G401 (cell line): ENCODE measurements at regions not wholly inside any gene's neighbourhood (a gene's known extent, or its start where the extent isn't known, plus 50 kb on each side); places are given as distances from the start of the nearest gene placed in this dataset.
A peak's percentile ranks its signal among the peaks of the same experiment; 100 is the strongest.
"Not testable (repeated sequence)": the region's sequence is repeated elsewhere in the genome, so short reads cannot be mapped to it uniquely, and the experiment has no call there.

ENCODE experiments used
- DNase-seq: peaks from one replicate; pipeline ENCODE4 v3.0.0-alpha.2; 2015; ENCODE audit warnings: low spot score
- in situ Hi-C: cut with HindIII; loops from 2 replicates; pipeline ENCODE4 v1.10.0; 2016; ENCODE audit warnings: low sequenced_read_pairs, mixed read lengths

DNA sequence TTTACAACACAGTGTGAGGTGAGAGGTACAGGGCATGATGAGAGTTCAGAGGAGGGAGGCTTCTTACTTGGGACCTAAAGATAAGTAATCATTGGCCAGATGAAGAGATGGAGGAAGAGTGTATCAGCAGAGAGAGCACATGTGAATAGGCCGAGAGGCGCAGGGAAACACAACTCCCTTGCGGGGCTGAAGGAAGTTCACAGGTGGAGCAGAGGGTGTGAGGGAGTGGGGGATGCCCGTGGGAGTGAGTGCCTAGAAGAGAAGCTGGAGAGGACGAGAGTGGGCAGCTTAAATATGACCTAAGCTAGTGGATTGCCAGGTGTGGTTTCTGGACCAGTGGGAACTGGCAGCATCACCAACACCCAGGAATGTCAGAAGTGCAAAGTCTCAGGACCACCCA, 98.2 kb upstream of the TBC1D5 start:
- no peak for DNase-seq
- in situ Hi-C loops: no loop called here

DNA sequence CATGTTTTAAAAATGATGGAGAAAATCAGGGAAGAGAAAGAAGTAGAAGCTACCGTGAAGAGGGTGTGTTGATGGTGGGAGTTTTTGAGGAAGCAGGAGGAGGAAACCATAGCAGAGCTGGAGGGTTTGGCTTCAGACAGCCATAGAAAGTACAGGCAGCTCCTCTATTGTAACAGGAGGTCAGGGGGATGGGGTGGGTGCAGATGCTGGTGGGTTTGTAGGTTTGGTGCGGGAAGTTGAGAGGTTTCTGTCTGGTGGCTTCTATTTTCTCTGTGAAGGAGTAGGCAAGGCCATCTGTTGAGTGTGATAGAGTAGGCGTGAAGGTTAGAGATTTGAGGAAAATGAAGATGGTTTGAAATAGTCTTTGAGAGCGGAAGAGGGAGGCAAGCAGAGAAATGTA, 97.7 kb upstream of the TBC1D5 start:
- DNase-seq: no peak
- in situ Hi-C loops: no loop called here

DNA sequence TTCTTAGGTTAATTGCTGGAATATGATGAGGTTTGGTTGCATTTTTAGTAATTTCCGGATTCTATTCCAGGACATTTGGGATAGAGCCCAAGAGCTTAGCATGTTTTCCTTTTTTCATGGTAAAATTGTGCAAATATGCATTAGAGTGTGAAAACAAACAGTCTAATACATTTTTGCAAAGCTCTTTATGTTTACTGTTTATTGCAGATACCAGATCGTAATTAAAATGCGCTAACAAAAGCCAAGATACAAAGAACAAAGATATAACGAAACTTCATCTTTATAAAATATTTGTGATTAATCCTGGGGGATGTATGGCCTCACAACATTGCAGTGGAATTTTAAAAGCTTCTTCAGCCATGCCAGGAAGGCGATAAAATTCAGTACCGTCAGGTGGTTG, 94.5 kb upstream of the TBC1D5 start:
- DNase-seq: no peak
- in situ Hi-C loops: no loop called here

DNA sequence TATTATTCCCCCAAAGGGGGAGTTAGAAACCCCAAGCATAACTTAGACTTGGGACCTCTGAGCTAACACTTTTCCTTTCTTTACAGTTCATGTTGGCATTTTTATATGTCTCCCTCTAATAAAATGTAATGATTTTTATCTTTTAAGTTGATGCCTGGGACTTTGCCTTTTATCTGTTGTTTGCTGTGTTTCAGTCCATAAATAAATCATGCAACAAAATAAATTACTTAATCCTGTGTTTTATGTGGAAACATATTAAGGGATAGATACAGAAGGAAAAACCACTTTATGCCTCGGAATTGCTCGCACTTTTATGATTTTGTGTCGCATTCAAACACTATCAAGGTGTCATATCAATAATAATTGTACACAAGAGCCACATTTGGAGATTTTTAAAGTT, 93.7 kb upstream of the TBC1D5 start:
- DNase-seq: no peak
- in situ Hi-C loops: no loop called here

DNA sequence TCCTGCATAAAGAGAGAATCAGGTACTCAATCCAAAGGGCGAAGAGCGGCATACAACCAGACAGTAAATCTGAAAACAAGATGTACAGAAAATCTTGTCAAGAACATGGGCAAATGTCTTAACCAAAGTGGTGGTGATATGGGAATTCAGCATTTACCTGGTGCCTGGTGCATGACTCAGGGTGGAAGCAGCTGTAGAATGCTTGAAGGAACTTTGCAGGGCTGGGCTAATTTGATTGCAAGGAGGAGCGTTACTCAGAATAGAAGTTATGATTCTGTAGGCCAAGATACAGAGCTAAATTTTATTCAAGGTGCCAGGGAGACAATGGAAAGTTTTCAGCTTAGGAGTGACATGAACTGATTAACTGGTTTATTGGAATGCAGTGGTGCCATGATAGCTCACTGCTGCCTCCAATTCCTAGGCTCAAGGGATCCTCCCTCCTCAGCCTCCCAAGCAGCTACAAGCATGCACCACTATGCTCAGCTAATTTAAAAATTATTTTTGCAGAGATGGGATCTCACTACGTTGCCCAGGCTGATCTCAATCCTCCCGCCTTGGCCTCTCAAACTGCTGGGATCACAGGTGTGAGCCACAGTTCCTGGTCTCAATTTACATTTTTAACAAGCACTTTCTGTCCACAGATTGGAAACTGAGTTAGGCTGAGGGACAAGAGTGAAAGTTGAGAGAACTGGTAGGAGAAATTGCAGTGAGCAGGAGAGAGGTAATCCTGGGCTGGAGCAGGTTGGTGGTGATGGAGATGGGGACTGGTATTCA, 91.5 kb upstream of the TBC1D5 start:
- DNase-seq: no peak
- in situ Hi-C loops: no loop called here

DNA sequence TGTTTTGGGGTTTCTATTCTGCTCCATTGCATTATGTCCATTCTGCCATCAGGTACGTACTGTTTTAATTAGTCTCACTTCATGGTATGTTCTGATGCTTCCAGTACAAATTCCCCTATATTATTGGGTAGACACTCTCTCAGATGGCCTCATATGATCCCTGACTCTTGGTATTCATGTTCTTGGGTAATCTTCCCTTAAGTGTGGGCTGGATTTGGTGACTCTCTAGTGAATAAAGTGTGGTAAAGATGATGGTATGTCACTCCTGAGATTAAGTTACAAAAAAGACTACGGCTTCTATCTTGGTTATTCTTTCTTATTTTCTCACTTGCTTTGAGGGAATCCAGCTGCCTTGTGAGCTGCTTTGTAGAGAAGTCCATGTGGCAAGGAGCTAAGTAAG, 89.6 kb upstream of the TBC1D5 start:
- in situ Hi-C loops: no loop called here
- DNase-seq: no peak

DNA sequence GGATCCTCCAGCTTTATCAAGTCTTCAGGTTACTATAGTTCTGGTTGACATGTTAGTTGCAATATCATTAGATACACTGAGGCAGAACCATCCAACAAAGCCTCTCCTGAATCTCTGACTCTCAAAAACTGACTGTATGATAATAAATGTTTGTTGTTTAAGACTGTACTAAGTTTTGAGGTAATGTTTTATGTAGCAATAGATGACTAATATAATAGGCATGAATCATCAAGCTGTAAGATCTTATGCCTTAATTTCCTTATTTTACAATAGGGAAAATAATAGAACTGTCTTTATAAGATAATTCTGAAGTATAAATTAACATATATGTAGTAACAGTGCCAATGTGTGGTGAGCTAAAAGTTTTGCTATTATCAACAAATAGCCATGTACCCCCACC, 88.9 kb upstream of the TBC1D5 start:
- DNase-seq: no peak
- in situ Hi-C loops: no loop called here

DNA sequence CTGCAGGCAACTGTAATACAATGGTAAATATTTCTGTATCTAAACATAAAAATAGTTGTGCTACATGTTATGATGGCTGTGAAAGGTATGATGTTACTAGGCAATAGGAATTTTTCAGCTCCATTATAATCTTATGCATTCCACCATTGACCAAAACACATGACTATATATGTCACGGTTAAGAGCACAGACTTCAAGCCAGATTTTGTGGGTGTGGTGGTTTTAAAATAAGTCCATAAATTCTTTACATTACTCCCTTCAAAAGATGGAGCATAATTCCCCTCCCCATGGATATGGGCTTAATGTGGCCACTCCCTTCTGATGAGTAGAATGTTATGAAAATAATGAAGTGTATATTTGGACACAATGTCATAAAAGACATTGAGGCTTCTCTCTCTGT, 88.4 kb upstream of the TBC1D5 start:
- DNase-seq: no peak
- in situ Hi-C loops: no loop called here

DNA sequence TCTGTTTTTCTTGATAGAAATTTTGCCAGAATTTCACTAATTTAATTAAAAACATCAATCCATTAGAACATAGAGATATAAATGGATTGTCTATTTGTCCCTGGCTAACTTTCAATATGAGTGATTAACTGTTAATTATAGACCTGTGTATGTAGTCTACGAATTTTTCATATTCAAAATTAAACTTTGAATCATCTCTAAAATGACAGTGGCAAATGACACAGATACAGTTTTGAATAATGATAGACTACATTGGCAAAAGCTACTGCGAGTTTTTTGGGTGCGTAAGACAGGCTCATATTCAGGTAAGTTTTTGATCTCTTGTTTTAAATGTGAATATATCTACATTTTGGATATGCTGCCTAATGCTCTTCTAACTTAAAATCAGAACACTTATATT, 86.0 kb upstream of the TBC1D5 start:
- DNase-seq: no peak
- in situ Hi-C loops: no loop called here

DNA sequence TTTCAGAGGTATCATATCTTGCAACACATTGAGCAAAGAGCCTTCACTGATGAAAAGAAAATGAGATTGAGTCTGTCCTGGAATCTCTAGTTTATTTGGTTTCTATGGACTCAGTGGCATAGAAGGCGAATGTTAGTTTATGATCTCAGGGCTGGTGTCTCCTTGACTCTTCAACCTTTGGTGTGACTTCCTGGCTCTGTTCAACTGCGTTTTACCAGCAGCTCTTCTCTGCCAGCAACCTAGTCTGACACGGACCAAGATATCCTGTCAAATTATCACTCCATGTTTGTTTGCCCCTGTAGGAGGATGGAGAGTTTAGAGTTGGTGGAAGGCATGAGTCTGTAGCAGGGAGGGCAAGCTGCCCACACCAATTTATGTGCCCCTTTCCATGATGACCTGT, 82.9 kb upstream of the TBC1D5 start:
- no peak for DNase-seq
- in situ Hi-C loops: no loop called here

DNA sequence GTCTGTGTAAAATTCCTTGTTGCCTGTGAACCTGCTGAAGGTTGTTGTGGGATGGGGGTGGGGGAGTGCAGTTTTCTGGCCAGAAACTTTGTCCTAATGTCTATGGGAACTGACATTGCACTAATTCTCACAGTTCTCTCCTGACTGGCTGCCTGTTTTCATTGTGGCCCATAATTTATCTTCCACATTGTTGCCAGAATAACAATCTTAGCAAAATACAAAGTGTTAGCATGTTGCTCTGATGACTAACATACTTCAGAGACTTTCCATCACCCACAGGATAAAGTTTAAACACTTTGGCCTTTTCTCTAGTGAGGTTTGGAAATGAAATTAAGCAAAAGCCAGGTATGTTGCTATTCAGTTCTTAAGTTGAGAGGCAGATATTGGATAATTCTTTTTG, 81.4 kb upstream of the TBC1D5 start:
- DNase-seq: no peak
- in situ Hi-C loops: no loop called here

DNA sequence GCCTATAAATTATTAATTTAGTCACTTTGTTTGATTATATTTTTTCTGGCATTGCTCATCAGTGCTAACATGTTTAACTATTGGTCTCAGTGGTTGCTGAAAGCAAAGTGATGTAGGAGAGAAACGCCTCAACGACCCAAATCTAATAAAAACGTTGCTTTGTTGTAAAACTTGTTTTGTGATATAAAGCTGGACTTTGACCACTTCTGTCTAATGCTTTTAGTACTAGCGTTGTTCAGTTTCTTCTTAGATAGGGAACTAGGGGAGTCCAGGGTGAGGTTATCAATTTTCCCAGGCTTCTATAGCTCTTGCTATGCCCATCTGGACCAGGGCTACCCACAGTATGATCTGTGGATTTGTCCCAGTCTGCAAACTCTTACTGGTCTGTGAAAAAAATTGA, 80.6 kb upstream of the TBC1D5 start:
- no peak for DNase-seq
- in situ Hi-C loops: no loop called here

DNA sequence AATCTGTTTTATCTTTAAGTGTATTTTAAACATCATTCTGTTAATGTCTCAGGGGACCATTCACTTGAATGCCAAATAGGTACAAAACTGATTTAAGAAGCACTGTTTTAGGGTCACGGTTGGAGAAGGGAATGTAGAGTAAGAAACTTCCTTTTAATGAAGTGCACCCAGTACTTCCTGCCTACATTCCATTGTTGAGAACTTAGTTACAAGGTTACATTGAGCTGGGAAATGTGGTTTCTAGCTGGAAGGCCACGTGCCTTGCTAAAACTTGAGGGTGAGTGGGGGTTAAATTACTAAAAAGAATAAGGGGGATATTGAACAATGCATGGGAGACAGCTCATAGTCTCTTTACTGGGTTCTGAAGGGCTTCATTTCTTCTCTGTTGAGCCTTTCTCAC, 78.3 kb upstream of the TBC1D5 start:
- no peak for DNase-seq
- in situ Hi-C loops: no loop called here

DNA sequence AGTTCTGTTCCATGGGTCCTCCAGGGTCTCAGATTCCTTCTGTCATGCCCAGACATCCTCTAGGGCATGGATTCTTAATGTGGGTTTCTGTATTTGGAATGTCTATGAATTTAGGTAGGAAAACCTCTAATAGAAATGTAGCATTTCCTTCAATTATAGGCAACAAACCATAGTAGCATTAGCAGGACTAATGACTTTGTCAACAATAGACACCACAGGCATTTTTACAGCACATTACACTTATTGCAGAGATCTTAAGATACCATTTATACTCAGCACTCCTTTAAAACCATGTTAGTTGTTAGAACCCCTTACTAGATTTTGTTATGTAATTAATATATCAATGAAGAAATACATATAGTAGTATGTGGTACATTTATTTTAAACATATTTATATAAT, 77.8 kb upstream of the TBC1D5 start:
- no peak for DNase-seq
- in situ Hi-C loops: no loop called here

DNA sequence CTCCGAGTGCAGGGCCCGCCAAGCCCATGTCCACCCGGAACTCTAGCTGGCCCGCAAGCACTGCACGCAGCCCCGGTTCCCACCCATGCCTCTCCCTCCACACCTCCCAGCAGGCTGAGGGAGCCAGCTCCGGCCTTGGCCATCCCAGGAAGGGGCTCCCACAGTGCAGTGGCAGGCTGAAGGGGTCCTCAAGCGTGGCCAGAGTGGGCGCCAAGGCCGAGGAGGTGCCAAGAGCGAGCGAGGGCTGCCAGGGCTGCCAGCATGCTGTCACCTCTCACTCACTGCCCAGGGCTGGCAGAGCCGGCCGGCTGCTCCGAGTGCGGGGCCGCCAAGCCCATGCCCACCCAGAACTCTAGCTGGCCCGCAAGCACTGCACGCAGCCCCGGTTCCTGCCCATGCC, 75.5 kb upstream of the TBC1D5 start:
- DNase-seq, in situ Hi-C loops: not testable (repeated sequence)

DNA sequence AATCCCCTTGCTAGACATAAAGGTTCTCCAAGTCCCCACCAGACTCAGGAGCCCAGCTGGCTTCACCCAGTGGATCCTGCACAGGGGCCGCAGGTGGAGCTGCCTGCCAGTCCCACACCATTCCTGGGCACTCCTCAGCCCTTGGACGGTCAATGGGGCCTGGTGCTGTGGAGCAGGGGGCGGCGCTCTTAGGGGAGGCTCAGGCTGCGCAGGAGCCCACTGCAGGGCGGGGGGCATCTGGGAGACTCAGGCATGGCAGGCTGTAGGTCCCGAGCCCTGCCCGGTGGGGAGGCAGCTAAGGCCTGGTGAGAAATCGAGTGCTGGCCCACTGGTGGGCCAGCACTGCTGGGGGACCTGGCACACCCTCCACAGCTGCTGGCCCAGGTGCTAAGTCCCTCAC, 75.1 kb upstream of the TBC1D5 start:
- no peak for DNase-seq
- in situ Hi-C loops: no loop called here

DNA sequence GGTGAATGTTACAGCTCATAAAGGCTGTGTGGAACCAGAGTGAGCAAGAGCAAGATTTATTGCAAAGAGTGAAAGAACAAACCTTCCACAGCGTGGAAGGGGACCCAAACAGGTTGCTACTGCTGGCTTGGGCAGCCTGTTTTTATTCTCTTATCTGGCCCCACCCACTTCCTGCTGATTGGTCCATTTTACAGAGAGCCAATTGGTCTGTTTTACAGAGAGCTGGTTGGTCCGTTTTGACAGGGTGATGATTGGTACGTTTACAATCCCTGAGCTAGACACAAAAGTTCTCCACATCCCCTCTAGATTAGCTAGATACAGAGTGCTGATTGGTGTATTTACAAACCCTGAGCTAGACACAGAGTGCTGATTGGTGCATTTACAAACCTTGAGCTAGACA, 74.4 kb upstream of the TBC1D5 start:
- DNase-seq, in situ Hi-C loops: not testable (repeated sequence)

DNA sequence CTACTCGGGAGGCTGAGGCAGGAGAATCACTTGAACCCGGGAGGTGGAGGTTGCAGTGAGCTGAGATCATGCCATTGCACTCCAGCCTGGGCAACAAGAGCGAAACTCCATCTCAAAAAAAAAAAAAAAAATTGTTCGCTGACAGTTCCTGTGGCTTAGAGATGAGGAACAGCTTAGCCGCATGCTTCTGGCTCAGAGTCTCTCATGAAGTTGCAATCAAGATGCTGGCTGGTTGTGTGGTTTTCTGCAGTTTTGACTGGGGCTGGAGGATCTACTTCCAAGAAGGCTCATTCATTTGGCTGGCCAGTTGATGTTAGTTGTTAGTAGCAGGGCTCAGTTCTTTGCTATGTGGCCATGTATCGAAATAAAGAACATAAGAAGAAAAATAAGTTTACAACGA, 69.9 kb upstream of the TBC1D5 start:
- DNase-seq, in situ Hi-C loops: not testable (repeated sequence)

DNA sequence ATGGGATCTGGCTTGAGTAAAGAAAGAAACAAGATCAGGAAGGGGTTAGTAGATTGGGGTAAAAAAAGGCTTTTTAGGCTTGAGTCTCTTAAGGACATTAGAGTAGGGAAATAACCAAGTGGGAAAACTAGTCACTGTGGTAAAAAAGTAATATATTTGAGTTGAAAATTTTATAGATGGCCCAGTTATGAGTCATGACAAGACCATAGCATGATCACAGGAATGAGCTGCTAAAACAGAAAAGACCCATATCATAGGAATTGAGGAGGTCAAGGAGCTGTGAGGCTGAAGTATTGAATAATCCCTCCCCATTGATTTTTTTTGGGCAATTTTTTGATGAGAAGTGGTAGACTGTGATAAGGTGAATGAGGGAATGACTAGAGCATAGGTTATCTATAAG, 69.2 kb upstream of the TBC1D5 start:
- no peak for DNase-seq
- in situ Hi-C loops: no loop called here

DNA sequence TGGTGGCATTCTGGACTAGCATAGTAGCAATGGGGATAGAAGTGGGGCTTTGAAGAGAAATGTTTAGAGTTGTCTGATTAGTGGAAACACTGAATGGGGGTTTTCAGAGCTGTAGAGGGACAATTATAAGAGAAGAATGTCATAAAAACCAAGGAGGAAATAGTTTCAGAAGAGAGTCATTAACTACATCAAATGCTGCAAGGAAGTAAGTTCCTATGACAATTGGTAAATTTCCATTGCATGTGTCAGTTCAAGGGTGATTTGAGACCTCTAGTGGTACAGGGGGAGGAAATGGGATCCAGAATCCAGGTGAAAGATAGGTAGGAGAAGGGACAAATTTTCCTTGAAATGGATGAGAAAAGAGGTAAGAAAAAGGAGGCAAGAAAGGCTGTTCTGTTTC, 68.3 kb upstream of the TBC1D5 start:
- peak; percentile 7 for DNase-seq
- in situ Hi-C loops: no loop called here

DNA sequence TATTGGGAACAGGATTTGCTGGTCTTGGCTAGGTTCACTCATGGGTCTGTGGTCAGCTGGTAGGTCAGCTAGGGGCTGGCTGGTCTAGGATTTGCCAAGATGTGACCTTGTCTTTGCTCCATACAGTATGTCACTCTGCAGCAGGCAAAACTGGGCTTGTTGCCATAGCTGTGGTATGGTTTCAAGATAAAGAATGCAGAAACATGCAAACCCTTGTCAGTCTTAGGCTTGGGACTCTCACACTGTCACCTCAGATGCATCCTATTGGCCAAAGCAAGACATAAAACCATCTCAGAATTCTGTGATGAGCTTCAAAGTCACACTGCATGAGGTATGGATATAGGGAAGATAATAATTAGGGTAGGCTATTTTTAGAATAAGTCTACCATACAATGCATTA, 66.6 kb upstream of the TBC1D5 start:
- in situ Hi-C loops: no loop called here
- DNase-seq: no peak

DNA sequence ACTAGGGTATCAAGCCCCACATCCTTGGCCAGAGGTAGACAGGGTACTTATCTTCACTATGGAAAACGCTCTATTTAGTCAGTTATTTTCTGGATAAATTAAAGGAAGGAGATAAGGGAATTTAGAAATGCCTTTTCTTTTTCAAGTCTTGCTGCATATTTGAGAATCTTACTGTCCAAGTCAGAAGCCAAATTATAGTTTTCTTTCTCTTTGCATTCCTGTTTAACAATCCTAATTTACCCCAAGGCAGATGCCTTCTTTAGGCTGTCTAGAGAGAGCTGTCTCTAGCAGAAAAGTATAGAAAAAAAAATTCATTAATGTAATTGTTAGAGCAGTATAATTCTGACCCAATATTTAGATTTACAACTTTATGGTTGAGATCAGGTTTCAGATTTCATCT, 64.4 kb upstream of the TBC1D5 start:
- in situ Hi-C loops: no loop called here

More for the DNA sequence above, 64.4 kb upstream of the TBC1D5 start:
- DNase-seq: no peak
